ENCODE measurements at regions not wholly inside any gene's neighbourhood (a gene's known extent, or its start where the extent isn't known, plus 50 kb on each side); places are given as distances from the start of the nearest gene placed in this dataset.

- TF ChIP-seq TCF4 (CRISPR knock-in tag; IDR thresholded peaks at IDR 0.05; ENCODE audit: borderline replicate concordance) (no peak), ZC3H10 (CRISPR knock-in tag; IDR thresholded peaks at IDR 0.05) (no peak), TOX (CRISPR knock-in tag; IDR thresholded peaks at IDR 0.05; ENCODE audit: borderline replicate concordance) (no peak), PPARA (CRISPR knock-in tag; IDR thresholded peaks at IDR 0.05; ENCODE audit: borderline replicate concordance) (no peak), CSDC2 (CRISPR knock-in tag; IDR thresholded peaks at IDR 0.05) (no peak), GLIS3 (CRISPR knock-in tag; IDR thresholded peaks at IDR 0.05) (no peak), ZNF70 (CRISPR knock-in tag; IDR thresholded peaks at IDR 0.05) (no peak), CSRNP3 (CRISPR knock-in tag; IDR thresholded peaks at IDR 0.05) (no peak), ZFP30 (CRISPR knock-in tag; IDR thresholded peaks at IDR 0.05) (no peak), POU6F1 (CRISPR knock-in tag; IDR thresholded peaks at IDR 0.05; ENCODE audit: borderline replicate concordance, low read depth) (no peak), ISL1 (CRISPR knock-in tag; IDR thresholded peaks at IDR 0.05) (no peak), OSR1 (CRISPR knock-in tag; IDR thresholded peaks at IDR 0.05) (no peak), ARNTL (CRISPR knock-in tag; IDR thresholded peaks at IDR 0.05; ENCODE audit: borderline replicate concordance, low read depth) (no peak)
- TF ChIP-seq, protein P1, sequence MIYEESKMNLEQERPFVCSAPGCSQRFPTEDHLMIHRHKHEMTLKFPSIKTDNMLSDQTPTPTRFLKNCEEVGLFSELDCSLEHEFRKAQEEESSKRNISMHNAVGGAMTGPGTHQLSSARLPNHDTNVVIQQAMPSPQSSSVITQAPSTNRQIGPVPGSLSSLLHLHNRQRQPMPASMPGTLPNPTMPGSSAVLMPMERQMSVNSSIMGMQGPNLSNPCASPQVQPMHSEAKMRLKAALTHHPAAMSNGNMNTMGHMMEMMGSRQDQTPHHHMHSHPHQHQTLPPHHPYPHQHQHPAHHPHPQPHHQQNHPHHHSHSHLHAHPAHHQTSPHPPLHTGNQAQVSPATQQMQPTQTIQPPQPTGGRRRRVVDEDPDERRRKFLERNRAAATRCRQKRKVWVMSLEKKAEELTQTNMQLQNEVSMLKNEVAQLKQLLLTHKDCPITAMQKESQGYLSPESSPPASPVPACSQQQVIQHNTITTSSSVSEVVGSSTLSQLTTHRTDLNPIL (CRISPR knock-in tag; IDR thresholded peaks at IDR 0.05; ENCODE audit: low read depth) = no peak
- no peak for ATAC-seq
Observed at GRCh38 chr3:178397202-178397601, 139.0 kb upstream of the KCNMB2 start.

DNA sequence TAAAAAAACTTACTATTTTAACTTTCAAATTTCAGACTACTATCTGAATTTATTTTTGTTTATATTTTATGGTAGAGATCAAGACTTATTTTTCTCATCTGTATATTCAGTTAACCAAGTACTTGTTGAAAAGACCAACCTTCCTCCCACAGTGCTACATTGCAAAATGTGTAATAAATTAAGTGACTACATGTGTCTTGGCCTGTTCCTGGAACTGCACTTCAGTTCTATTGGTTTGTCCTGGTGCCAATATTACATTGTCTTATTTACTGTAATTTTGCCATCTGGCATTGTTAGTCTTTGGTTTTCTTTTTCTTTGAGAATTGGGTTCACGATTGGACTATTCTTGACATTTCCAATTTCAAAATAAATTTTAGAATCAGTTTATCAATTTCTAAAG is 138.4 kb upstream of the KCNMB2 start:
- no peak for TF ChIP-seq ZFP30 (CRISPR knock-in tag; IDR thresholded peaks at IDR 0.05)
- no peak for TF ChIP-seq CSRNP3 (CRISPR knock-in tag; IDR thresholded peaks at IDR 0.05)
- ATAC-seq = no peak

DNA sequence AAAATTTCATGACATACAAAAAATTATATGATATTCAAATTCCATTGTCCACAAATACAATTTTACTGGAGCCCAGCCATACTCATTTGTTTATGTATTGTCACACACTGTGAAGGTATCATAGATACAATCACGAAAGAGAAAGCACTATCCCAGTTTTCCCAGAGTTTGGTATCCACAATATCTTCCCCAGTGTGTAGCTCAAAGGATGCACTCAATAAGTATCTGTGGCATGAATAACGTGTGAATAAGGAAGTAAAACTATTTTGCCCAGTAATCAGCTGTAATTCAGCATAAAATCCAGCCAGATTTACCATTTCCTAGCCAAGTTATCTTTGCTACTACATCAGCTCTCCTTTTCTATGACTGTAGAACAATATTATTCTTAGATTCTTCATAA is 131.3 kb upstream of the KCNMB2 start:
- ATAC-seq = no peak

More for the DNA sequence above, 131.3 kb upstream of the KCNMB2 start:
- TF ChIP-seq POU6F1 (CRISPR knock-in tag; IDR thresholded peaks at IDR 0.05; ENCODE audit: borderline replicate concordance, low read depth) (no peak), ISL1 (CRISPR knock-in tag; IDR thresholded peaks at IDR 0.05) (no peak), ZNF565 (CRISPR knock-in tag; conservative IDR thresholded peaks at IDR 0.05; ENCODE audit: low read depth) (no peak), BACH2 (CRISPR knock-in tag; IDR thresholded peaks at IDR 0.05; ENCODE audit: borderline replicate concordance) (no peak), ESRRG (CRISPR knock-in tag; IDR thresholded peaks at IDR 0.05) (no peak), RARB (CRISPR knock-in tag; IDR thresholded peaks at IDR 0.05) (no peak), TCF4 (CRISPR knock-in tag; IDR thresholded peaks at IDR 0.05; ENCODE audit: borderline replicate concordance) (no peak), ZC3H10 (CRISPR knock-in tag; IDR thresholded peaks at IDR 0.05) (no peak), ZNF70 (CRISPR knock-in tag; IDR thresholded peaks at IDR 0.05) (no peak), OSR1 (CRISPR knock-in tag; IDR thresholded peaks at IDR 0.05) (no peak), ARNTL (CRISPR knock-in tag; IDR thresholded peaks at IDR 0.05; ENCODE audit: borderline replicate concordance, low read depth) (no peak), TSHZ2 (CRISPR knock-in tag; IDR thresholded peaks at IDR 0.05) (no peak), PPARA (CRISPR knock-in tag; IDR thresholded peaks at IDR 0.05; ENCODE audit: borderline replicate concordance) (no peak), ZFP3 (CRISPR knock-in tag; IDR thresholded peaks at IDR 0.05) (no peak)
- TF ChIP-seq, protein P2, sequence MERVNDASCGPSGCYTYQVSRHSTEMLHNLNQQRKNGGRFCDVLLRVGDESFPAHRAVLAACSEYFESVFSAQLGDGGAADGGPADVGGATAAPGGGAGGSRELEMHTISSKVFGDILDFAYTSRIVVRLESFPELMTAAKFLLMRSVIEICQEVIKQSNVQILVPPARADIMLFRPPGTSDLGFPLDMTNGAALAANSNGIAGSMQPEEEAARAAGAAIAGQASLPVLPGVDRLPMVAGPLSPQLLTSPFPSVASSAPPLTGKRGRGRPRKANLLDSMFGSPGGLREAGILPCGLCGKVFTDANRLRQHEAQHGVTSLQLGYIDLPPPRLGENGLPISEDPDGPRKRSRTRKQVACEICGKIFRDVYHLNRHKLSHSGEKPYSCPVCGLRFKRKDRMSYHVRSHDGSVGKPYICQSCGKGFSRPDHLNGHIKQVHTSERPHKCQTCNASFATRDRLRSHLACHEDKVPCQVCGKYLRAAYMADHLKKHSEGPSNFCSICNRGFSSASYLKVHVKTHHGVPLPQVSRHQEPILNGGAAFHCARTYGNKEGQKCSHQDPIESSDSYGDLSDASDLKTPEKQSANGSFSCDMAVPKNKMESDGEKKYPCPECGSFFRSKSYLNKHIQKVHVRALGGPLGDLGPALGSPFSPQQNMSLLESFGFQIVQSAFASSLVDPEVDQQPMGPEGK (CRISPR knock-in tag; IDR thresholded peaks at IDR 0.05; ENCODE audit: borderline replicate concordance) = no peak

Data from SK-N-SH treated with all-trans-retinoic acid at 6 μM for 48 hours (cell line).